OCI-LY1 (cell line): ENCODE measurements at regions not wholly inside any gene's neighbourhood (a gene's known extent, or its start where the extent isn't known, plus 50 kb on each side); places are given as distances from the start of the nearest gene placed in this dataset.

Experiments used
- H2AFZ ChIP-seq: fragments of 200-600 bp; sonication (generic), shearing (Covaris generic); 2 replicates; pipeline ENCODE4 v1.6.0; 2014; ENCODE audit warnings: antibody characterized with exemption, mild to moderate bottlenecking, low read length
- H3F3A ChIP-seq: fragments of 200-600 bp; sonication (generic), shearing (Covaris generic); 2 replicates; pipeline ENCODE4 v1.6.0; 2014; ENCODE audit warnings: mild to moderate bottlenecking, antibody characterized with exemption, low read length, moderate library complexity; ENCODE audit not compliant: insufficient read depth
- H3K27ac ChIP-seq: fragments of 200-600 bp; sonication (generic); 2 replicates; pipeline ENCODE4 v1.5.1; 2014; ENCODE audit warnings: low read length, mixed run types, mild to moderate bottlenecking, low read depth; ENCODE audit not compliant: poor library complexity, severe bottlenecking
- H3K27me3 ChIP-seq: fragments of 200-600 bp; sonication (generic); 2 replicates; pipeline ENCODE4 v1.6.0; 2014; ENCODE audit warnings: antibody characterized with exemption, mild to moderate bottlenecking, low read length, moderate library complexity; ENCODE audit not compliant: insufficient read depth
- H3K36me3 ChIP-seq: fragments of 200-600 bp; sonication (generic); 2 replicates; pipeline ENCODE4 v1.6.1; 2014; ENCODE audit warnings: mild to moderate bottlenecking, antibody characterized with exemption, low read length, moderate library complexity, mixed read lengths; ENCODE audit not compliant: insufficient read depth
- H3K4me1 ChIP-seq: fragments of 200-600 bp; sonication (generic); 2 replicates; pipeline ENCODE4 v1.5.1; 2014; ENCODE audit warnings: mild to moderate bottlenecking, low read length, moderate library complexity; ENCODE audit not compliant: insufficient read depth, severe bottlenecking
- H3K4me2 ChIP-seq: fragments of 200-600 bp; sonication (generic), shearing (Covaris generic); 2 replicates; pipeline ENCODE4 v1.6.1; 2014; ENCODE audit warnings: low read length
- H3K4me3 ChIP-seq: fragments of 200-600 bp; sonication (generic); 2 replicates; pipeline ENCODE4 v1.5.1; 2014; ENCODE audit warnings: low read length, low read depth, mild to moderate bottlenecking, mixed read lengths; ENCODE audit not compliant: poor library complexity, severe bottlenecking
- H3K79me2 ChIP-seq: fragments of 200-600 bp; shearing (Covaris generic); 2 replicates; pipeline ENCODE4 v1.6.1; 2016; ENCODE audit warnings: mixed run types, low read length, mixed read lengths; ENCODE audit not compliant: insufficient read depth
- H3K9ac ChIP-seq: fragments of 200-600 bp; sonication (generic), shearing (Covaris generic); 2 replicates; pipeline ENCODE4 v1.6.1; 2014; ENCODE audit warnings: mild to moderate bottlenecking, low read length, mixed read lengths
- H3K9me2 ChIP-seq: fragments of 200-600 bp; sonication (generic), shearing (Covaris generic); 2 replicates; pipeline ENCODE4 v1.6.1; 2014; ENCODE audit warnings: low read depth, mild to moderate bottlenecking, low read length, mixed read lengths
- H3K9me3 ChIP-seq: fragments of 200-600 bp; shearing (Covaris generic); 2 replicates; pipeline ENCODE4 v1.6.1; 2014; ENCODE audit warnings: low read length, mixed read lengths
- H4K20me1 ChIP-seq: fragments of 200-600 bp; sonication (generic), shearing (Covaris generic); 2 replicates; pipeline ENCODE4 v1.6.0; 2016; ENCODE audit warnings: mild to moderate bottlenecking, low read length; ENCODE audit not compliant: insufficient read depth
- CTCF ChIP-seq: fragments of 200-600 bp; sonication (generic), shearing (Covaris generic); IDR thresholded peaks from 2 replicates; pipeline ENCODE4 v1.5.1; 2017; ENCODE audit warnings: mild to moderate bottlenecking, antibody characterized with exemption, low read length, moderate library complexity, mixed read lengths
- EZH2 ChIP-seq: fragments of 200-600 bp; sonication (generic), shearing (Covaris generic); IDR thresholded peaks from 2 replicates; pipeline ENCODE4 v1.8.0; 2017; ENCODE audit warnings: borderline replicate concordance, mixed run types, mild to moderate bottlenecking, antibody characterized with exemption, low read length, moderate library complexity, mixed read lengths

GRCh38 chr22:47776329-47776728 is 1013.9 kb downstream of the TBC1D22A start:
- no peaks in the 10 kb centered on the region; the same call in 1 of the 2 replicates for H3K27me3 ChIP-seq
- no peaks in the 10 kb centered on the region for H3K36me3 ChIP-seq
- H3K9ac ChIP-seq: no peak overlapping the region
- H3K27ac ChIP-seq: no peak overlapping the region
- no peaks in the 10 kb centered on the region for H3F3A ChIP-seq
- no peaks in the 10 kb centered on the region for H3K9me2 ChIP-seq
- peak; percentile 22; the same call in 1 of the 2 replicates for TF ChIP-seq CTCF
- no peak for TF ChIP-seq EZH2
- H2AFZ ChIP-seq: no peak overlapping the region
- H3K9me3 ChIP-seq: no peaks in the 10 kb centered on the region
- H3K4me2 ChIP-seq: no peak overlapping the region
- no peaks in the 10 kb centered on the region for H3K79me2 ChIP-seq
- no peak overlapping the region for H3K4me3 ChIP-seq
- H4K20me1 ChIP-seq: no peaks in the 10 kb centered on the region
- no peaks in the 10 kb centered on the region for H3K4me1 ChIP-seq

- H3K27ac ChIP-seq: no peak overlapping the region
- TF ChIP-seq CTCF (no peak), EZH2 (no peak)
- no peak overlapping the region for H3K4me3 ChIP-seq
- no peak overlapping the region for H2AFZ ChIP-seq
- no peaks in the 10 kb centered on the region; the same call in 1 of the 2 replicates for H3K27me3 ChIP-seq
- no peaks in the 10 kb centered on the region for H3K36me3 ChIP-seq
- no peaks in the 10 kb centered on the region for H3K4me1 ChIP-seq
- no peak overlapping the region for H3K4me2 ChIP-seq
- no peaks in the 10 kb centered on the region for H3K9me2 ChIP-seq
- no peaks in the 10 kb centered on the region for H4K20me1 ChIP-seq
- H3K79me2 ChIP-seq: no peaks in the 10 kb centered on the region
- no peaks in the 10 kb centered on the region for H3K9me3 ChIP-seq
- H3F3A ChIP-seq: no peaks in the 10 kb centered on the region
- H3K9ac ChIP-seq: no peak overlapping the region
Observed at GRCh38 chr22:47775686-47776085, 1013.2 kb downstream of the TBC1D22A start.

- Histone ChIP-seq H3K4me3 (no peak overlapping the region), H3K9me2 (no peaks in the 10 kb centered on the region), H4K20me1 (no peaks in the 10 kb centered on the region), H2AFZ (no peak overlapping the region), H3K9ac (no peak overlapping the region), H3K4me2 (no peak overlapping the region), H3K36me3 (no peaks in the 10 kb centered on the region), H3K27me3 (no peaks in the 10 kb centered on the region; the same call in 1 of the 2 replicates), H3F3A (no peaks in the 10 kb centered on the region), H3K4me1 (no peaks in the 10 kb centered on the region), H3K79me2 (no peaks in the 10 kb centered on the region), H3K27ac (no peak overlapping the region), H3K9me3 (no peaks in the 10 kb centered on the region)
- no peak for TF ChIP-seq EZH2
- no peak for TF ChIP-seq CTCF
Observed at GRCh38 chr22:47775191-47775590, 1012.7 kb downstream of the TBC1D22A start.
